ENCODE measurements at regions not wholly inside any gene's neighbourhood (a gene's known extent, or its start where the extent isn't known, plus 50 kb on each side); places are given as distances from the start of the nearest gene placed in this dataset.

DNA sequence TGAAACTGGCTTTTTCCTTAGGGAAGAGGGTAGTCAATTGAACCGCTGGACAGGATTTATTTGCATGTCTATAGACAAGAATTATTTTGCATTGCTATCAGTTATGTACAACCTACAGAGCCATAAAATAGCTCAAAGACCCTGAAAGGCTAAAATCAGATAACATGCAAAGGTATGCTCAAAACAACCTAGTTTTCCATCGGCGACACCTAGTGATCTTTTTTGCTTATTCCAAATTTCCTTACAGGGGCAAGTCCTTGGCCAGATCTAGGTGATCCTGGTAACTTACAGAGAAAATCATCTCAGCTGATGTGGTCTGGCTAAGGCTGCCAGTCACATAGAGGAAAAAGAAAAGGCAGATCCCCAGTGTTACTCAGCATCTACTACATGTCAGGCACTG, 141.2 kb upstream of the RPL38 start (continued):
- TF ChIP-seq, protein P1, sequence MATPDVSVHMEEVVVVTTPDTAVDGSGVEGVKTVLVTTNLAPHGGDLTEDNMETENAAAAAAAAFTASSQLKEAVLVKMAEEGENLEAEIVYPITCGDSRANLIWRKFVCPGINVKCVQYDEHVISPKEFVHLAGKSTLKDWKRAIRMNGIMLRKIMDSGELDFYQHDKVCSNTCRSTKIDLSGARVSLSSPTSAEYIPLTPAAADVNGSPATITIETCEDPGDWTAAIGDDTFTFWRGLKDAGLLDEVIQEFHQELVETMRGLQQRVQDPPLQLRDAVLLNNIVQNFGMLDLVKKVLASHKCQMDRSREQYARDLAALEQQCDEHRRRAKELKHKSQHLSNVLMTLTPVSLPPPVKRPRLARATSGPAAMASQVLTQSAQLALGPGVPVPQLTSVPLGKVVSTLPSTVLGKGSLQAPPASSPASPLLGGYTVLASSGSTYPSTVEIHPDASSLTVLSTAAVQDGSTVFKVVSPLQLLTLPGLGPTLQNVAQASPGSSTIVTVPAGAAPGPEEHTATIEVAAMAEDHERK (CRISPR knock-in tag; IDR thresholded peaks at IDR 0.05; ENCODE audit: low read depth) = no peak
- TF ChIP-seq FOXC1 (CRISPR knock-in tag; IDR thresholded peaks at IDR 0.05; ENCODE audit: borderline replicate concordance) (no peak), ZNF674 (CRISPR knock-in tag; IDR thresholded peaks at IDR 0.05; ENCODE audit: low read depth) (no peak), ZNF891 (CRISPR knock-in tag; IDR thresholded peaks at IDR 0.05) (no peak), ZNF644 (CRISPR knock-in tag; IDR thresholded peaks at IDR 0.05; ENCODE audit: low read depth) (no peak), TCF12 (IDR thresholded peaks at IDR 0.05) (no peak), TCF12 (CRISPR knock-in tag; IDR thresholded peaks at IDR 0.05) (no peak)
- TF ChIP-seq, protein P2, sequence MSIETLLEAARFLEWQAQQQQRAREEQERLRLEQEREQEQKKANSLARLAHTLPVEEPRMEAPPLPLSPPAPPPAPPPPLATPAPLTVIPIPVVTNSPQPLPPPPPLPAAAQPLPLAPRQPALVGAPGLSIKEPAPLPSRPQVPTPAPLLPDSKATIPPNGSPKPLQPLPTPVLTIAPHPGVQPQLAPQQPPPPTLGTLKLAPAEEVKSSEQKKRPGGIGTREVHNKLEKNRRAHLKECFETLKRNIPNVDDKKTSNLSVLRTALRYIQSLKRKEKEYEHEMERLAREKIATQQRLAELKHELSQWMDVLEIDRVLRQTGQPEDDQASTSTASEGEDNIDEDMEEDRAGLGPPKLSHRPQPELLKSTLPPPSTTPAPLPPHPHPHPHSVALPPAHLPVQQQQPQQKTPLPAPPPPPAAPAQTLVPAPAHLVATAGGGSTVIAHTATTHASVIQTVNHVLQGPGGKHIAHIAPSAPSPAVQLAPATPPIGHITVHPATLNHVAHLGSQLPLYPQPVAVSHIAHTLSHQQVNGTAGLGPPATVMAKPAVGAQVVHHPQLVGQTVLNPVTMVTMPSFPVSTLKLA (IDR thresholded peaks at IDR 0.05) = no peak
- TF ChIP-seq, protein P3, sequence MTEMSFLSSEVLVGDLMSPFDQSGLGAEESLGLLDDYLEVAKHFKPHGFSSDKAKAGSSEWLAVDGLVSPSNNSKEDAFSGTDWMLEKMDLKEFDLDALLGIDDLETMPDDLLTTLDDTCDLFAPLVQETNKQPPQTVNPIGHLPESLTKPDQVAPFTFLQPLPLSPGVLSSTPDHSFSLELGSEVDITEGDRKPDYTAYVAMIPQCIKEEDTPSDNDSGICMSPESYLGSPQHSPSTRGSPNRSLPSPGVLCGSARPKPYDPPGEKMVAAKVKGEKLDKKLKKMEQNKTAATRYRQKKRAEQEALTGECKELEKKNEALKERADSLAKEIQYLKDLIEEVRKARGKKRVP (CRISPR knock-in tag; IDR thresholded peaks at IDR 0.05) = no peak
- TF ChIP-seq, protein P4, sequence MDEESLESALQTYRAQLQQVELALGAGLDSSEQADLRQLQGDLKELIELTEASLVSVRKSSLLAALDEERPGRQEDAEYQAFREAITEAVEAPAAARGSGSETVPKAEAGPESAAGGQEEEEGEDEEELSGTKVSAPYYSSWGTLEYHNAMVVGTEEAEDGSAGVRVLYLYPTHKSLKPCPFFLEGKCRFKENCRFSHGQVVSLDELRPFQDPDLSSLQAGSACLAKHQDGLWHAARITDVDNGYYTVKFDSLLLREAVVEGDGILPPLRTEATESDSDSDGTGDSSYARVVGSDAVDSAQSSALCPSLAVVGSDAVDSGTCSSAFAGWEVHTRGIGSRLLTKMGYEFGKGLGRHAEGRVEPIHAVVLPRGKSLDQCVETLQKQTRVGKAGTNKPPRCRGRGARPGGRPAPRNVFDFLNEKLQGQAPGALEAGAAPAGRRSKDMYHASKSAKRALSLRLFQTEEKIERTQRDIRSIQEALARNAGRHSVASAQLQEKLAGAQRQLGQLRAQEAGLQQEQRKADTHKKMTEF (CRISPR knock-in tag; IDR thresholded peaks at IDR 0.05) = no peak

All from HepG2 (cell line).